ENCODE measurements at regions not wholly inside any gene's neighbourhood (a gene's known extent, or its start where the extent isn't known, plus 50 kb on each side); places are given as distances from the start of the nearest gene placed in this dataset.

DNA sequence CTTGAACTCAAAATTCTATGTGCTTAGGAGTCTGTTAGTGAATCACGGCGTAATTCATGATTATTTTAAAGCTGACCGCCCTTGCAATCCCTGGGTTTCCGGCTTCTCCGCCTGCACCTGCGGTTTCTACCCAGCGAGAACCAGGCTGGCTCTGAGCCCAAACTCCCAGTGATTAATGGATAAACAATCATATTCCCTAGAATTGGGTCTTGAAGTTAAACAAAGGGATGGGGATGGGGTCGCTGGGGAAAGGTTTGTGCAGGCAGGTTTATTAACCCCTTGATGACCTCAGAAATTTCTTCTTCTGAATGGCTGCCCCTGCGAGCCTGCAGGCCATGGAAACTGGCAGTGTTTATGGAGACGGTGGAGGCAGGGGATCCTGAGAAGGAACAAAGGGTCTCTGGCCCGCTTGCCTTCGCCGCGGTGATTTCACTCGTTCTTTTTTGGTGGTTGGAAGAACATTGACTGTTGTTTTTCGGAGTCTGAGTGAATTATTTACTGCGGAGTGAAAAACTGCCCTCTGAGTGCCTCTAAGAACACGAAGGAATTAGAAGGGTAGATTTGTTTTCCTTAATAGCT is 1000.3 kb downstream of the BRD1 start (continued):
- no peak for TF ChIP-seq PRDM4 (tag by site-specific recombination; IDR thresholded peaks at IDR 0.05)

- Histone ChIP-seq H3K27ac (ENCODE audit: extremely low read depth, low read depth, low read length) (no peak overlapping the region), H3K9me3 (ENCODE audit: control insufficient read depth, insufficient read depth, low read depth, low read length) (no peaks in the 10 kb centered on the region), H3K36me3 (ENCODE audit: control insufficient read depth in 2 of 2, insufficient read depth in 1 of 2, low read length in 2 of 2) (no peaks in the 10 kb centered on the region), H3K4me1 (ENCODE audit: control insufficient read depth, insufficient read depth, low read length) (no peaks in the 10 kb centered on the region; the same call in 1 of the 2 replicates), H3K4me3 (ENCODE audit: low read depth, low read length) (no peak overlapping the region)
- TF ChIP-seq ZEB2 (tag by site-specific recombination; IDR thresholded peaks at IDR 0.05) (no peak), ZNF184 (tag by site-specific recombination; IDR thresholded peaks at IDR 0.05) (no peak), OSR2 (tag by site-specific recombination; IDR thresholded peaks at IDR 0.05) (no peak), ZNF521 (tag by site-specific recombination; IDR thresholded peaks at IDR 0.05) (no peak), SCRT1 (tag by site-specific recombination; IDR thresholded peaks at IDR 0.05; ENCODE audit: borderline replicate concordance) (no peak), ZNF248 (tag by site-specific recombination; IDR thresholded peaks at IDR 0.05) (no peak), ZNF132 (tag by site-specific recombination; IDR thresholded peaks at IDR 0.05; ENCODE audit: borderline replicate concordance) (no peak), ZNF558 (tag by site-specific recombination; IDR thresholded peaks at IDR 0.05) (no peak), ZNF555 (tag by site-specific recombination; conservative IDR thresholded peaks at IDR 0.05) (no peak), ZNF311 (tag by site-specific recombination; IDR thresholded peaks at IDR 0.05; ENCODE audit: borderline replicate concordance) (no peak), GLIS1 (tag by site-specific recombination; IDR thresholded peaks at IDR 0.05) (no peak), ZNF391 (tag by site-specific recombination; IDR thresholded peaks at IDR 0.05; ENCODE audit: borderline replicate concordance, low read depth) (no peak), ZNF623 (tag by site-specific recombination; IDR thresholded peaks at IDR 0.05) (no peak), ZNF292 (tag by site-specific recombination; IDR thresholded peaks at IDR 0.05; ENCODE audit: borderline replicate concordance, low read depth) (no peak), ZBTB20 (tag by site-specific recombination; IDR thresholded peaks at IDR 0.05) (no peak), ZNF423 (tag by site-specific recombination; IDR thresholded peaks at IDR 0.05) (no peak), ZNF670 (tag by site-specific recombination; IDR thresholded peaks at IDR 0.05; ENCODE audit: low read depth) (no peak)
- TF ChIP-seq, protein P1, sequence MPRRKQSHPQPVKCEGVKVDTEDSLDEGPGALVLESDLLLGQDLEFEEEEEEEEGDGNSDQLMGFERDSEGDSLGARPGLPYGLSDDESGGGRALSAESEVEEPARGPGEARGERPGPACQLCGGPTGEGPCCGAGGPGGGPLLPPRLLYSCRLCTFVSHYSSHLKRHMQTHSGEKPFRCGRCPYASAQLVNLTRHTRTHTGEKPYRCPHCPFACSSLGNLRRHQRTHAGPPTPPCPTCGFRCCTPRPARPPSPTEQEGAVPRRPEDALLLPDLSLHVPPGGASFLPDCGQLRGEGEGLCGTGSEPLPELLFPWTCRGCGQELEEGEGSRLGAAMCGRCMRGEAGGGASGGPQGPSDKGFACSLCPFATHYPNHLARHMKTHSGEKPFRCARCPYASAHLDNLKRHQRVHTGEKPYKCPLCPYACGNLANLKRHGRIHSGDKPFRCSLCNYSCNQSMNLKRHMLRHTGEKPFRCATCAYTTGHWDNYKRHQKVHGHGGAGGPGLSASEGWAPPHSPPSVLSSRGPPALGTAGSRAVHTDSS (tag by site-specific recombination; IDR thresholded peaks at IDR 0.05), result no peak
- ChIA-PET POLR2A (no interaction called here), CTCF (no interaction called here)
These were observed 1001.1 kb downstream of the BRD1 start for GRCh38 chr22:48826546-48826945.

- H3K9me3 ChIP-seq (ENCODE audit: control insufficient read depth, insufficient read depth, low read depth, low read length), result no peaks in the 10 kb centered on the region
- no peak overlapping the region for H3K27ac ChIP-seq (ENCODE audit: extremely low read depth, low read depth, low read length)
- CTCF ChIA-PET, result no interaction called here
- H3K4me3 ChIP-seq (ENCODE audit: low read depth, low read length), result no peak overlapping the region
- no peaks in the 10 kb centered on the region for H3K36me3 ChIP-seq (ENCODE audit: control insufficient read depth in 2 of 2, insufficient read depth in 1 of 2, low read length in 2 of 2)
- POLR2A ChIA-PET, result no interaction called here
- H3K4me1 ChIP-seq (ENCODE audit: control insufficient read depth, insufficient read depth, low read length), result no peaks in the 10 kb centered on the region; the same call in 1 of the 2 replicates
- TF ChIP-seq ZBTB21 (tag by site-specific recombination; IDR thresholded peaks at IDR 0.05), result no peak
- no peak for TF ChIP-seq ZNF239 (tag by site-specific recombination; IDR thresholded peaks at IDR 0.05)
- TF ChIP-seq ZNF449 (tag by site-specific recombination; IDR thresholded peaks at IDR 0.05), result no peak
- no peak for TF ChIP-seq OVOL3 (tag by site-specific recombination; IDR thresholded peaks at IDR 0.05)
- TF ChIP-seq, protein P2, sequence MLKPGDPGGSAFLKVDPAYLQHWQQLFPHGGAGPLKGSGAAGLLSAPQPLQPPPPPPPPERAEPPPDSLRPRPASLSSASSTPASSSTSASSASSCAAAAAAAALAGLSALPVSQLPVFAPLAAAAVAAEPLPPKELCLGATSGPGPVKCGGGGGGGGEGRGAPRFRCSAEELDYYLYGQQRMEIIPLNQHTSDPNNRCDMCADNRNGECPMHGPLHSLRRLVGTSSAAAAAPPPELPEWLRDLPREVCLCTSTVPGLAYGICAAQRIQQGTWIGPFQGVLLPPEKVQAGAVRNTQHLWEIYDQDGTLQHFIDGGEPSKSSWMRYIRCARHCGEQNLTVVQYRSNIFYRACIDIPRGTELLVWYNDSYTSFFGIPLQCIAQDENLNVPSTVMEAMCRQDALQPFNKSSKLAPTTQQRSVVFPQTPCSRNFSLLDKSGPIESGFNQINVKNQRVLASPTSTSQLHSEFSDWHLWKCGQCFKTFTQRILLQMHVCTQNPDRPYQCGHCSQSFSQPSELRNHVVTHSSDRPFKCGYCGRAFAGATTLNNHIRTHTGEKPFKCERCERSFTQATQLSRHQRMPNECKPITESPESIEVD (tag by site-specific recombination; IDR thresholded peaks at IDR 0.05), result no peak
- no peak for TF ChIP-seq ZNF571 (tag by site-specific recombination; IDR thresholded peaks at IDR 0.05)
- TF ChIP-seq ZNF423 (tag by site-specific recombination; IDR thresholded peaks at IDR 0.05), result no peak
- TF ChIP-seq, protein P3, sequence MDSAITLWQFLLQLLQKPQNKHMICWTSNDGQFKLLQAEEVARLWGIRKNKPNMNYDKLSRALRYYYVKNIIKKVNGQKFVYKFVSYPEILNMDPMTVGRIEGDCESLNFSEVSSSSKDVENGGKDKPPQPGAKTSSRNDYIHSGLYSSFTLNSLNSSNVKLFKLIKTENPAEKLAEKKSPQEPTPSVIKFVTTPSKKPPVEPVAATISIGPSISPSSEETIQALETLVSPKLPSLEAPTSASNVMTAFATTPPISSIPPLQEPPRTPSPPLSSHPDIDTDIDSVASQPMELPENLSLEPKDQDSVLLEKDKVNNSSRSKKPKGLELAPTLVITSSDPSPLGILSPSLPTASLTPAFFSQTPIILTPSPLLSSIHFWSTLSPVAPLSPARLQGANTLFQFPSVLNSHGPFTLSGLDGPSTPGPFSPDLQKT (IDR thresholded peaks at IDR 0.05; ENCODE audit: borderline replicate concordance, low read depth, low read length), result no peak
These were observed 1001.7 kb downstream of the BRD1 start for GRCh38 chr22:48825802-48826520.
